NB4 (cell line): ENCODE measurements at regions not wholly inside any gene's neighbourhood (a gene's known extent, or its start where the extent isn't known, plus 50 kb on each side); places are given as distances from the start of the nearest gene placed in this dataset.

Experiments used
- DNase-seq: peaks from one replicate; pipeline ENCODE4 v3.0.0; 2010; ENCODE audit warnings: low read depth
- H3K4me3 ChIP-seq: one replicate; pipeline ENCODE4 v1.5.1; 2011; ENCODE audit warnings: mild to moderate bottlenecking, low read depth, low read length, moderate library complexity
- MYC ChIP-seq: IDR thresholded peaks from 2 replicates; pipeline ENCODE4 v1.6.1; 2011; ENCODE audit warnings: low read depth, low read length
- POLR2A ChIP-seq: IDR thresholded peaks from 2 replicates; pipeline ENCODE4 v1.6.1; 2011; ENCODE audit warnings: mild to moderate bottlenecking; ENCODE audit not compliant: insufficient read length; ENCODE audit errors: extremely low read depth
- TF ChIP-seq, protein P1 (sequence below): IDR thresholded peaks from one replicate; pipeline ENCODE4 v1.5.1; 2012; ENCODE audit warnings: low read depth, low read length
- TF ChIP-seq, protein P2 (sequence below): IDR thresholded peaks from 2 replicates; pipeline ENCODE4 v1.6.1; 2011; ENCODE audit warnings: low read depth, low read length

- DNase-seq, result no peak
- TF ChIP-seq, protein P1, sequence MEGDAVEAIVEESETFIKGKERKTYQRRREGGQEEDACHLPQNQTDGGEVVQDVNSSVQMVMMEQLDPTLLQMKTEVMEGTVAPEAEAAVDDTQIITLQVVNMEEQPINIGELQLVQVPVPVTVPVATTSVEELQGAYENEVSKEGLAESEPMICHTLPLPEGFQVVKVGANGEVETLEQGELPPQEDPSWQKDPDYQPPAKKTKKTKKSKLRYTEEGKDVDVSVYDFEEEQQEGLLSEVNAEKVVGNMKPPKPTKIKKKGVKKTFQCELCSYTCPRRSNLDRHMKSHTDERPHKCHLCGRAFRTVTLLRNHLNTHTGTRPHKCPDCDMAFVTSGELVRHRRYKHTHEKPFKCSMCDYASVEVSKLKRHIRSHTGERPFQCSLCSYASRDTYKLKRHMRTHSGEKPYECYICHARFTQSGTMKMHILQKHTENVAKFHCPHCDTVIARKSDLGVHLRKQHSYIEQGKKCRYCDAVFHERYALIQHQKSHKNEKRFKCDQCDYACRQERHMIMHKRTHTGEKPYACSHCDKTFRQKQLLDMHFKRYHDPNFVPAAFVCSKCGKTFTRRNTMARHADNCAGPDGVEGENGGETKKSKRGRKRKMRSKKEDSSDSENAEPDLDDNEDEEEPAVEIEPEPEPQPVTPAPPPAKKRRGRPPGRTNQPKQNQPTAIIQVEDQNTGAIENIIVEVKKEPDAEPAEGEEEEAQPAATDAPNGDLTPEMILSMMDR, result no peak
- TF ChIP-seq POLR2A (no peak), MYC (no peak)
- TF ChIP-seq, protein P2, sequence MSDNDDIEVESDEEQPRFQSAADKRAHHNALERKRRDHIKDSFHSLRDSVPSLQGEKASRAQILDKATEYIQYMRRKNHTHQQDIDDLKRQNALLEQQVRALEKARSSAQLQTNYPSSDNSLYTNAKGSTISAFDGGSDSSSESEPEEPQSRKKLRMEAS, result no peak
- H3K4me3 ChIP-seq, result no peak overlapping the region
Measured at GRCh38 chr1:188062456-188062855, 1233.7 kb downstream of the PLA2G4A start.

- no peak for DNase-seq
Measured at GRCh38 chr1:188065917-188066316, 1237.2 kb downstream of the PLA2G4A start.

GRCh38 chr1:188070848-188071247, 1242.1 kb downstream of the PLA2G4A start:
- H3K4me3 ChIP-seq, result no peak overlapping the region
- TF ChIP-seq MYC, result no peak
- no peak for DNase-seq

More at GRCh38 chr1:188065917-188066316, 1237.2 kb downstream of the PLA2G4A start:
- TF ChIP-seq, protein P1, result no peak
- TF ChIP-seq, protein P2, result no peak
- no peak for TF ChIP-seq MYC
- TF ChIP-seq POLR2A, result no peak
- no peak overlapping the region for H3K4me3 ChIP-seq

- TF ChIP-seq, protein P1, result no peak
- TF ChIP-seq POLR2A, result no peak
- TF ChIP-seq, protein P2, result no peak
- TF ChIP-seq MYC, result no peak
- no peak overlapping the region for H3K4me3 ChIP-seq
- no peak for DNase-seq
Measured at GRCh38 chr1:188089015-188089414, 1260.3 kb downstream of the PLA2G4A start.

DNA sequence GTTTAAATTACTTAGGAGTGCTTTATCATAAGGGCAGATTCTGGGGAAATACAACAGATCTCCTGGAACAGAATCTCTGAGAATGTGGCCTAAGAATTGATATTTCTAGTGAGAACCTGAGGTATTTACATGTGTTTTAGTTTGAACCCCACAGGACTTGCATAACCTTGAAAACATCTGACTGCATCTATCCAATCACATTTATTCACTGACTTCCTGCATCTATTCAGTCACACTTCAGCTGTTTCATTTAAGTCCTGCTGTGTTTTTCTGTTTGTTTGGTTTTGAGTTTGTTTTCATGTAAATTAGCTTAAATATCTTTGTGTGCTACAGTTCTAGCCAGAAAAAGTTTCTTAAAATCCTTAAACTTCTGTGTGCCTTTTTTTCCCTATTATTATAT, 1260.7 kb downstream of the PLA2G4A start:
- DNase-seq, result no peak
- H3K4me3 ChIP-seq, result no peak overlapping the region
- TF ChIP-seq, protein P1, result no peak
- no peak for TF ChIP-seq POLR2A
- TF ChIP-seq, protein P2, result no peak
- no peak for TF ChIP-seq MYC

DNA sequence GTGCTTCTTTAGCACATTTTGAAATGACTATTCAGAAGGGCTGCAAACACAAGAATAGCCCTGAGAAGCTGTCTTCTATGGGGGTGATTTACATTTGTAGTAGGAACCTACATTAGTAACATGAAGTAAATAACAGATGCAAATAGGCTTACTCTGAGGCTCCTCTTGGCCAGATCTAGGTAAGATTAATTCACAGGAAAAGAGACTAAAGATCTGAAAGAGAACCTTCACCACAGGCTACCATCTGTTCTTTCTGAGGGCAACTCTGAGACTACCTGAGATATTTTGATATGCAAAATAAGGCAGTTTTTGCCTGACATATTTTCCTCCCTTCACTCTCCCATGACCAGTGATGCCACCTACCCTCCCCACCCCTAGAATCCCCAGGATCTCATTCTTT, 1267.8 kb downstream of the PLA2G4A start:
- no peak overlapping the region for H3K4me3 ChIP-seq
- TF ChIP-seq, protein P1, result no peak
- no peak for TF ChIP-seq MYC
- no peak for TF ChIP-seq POLR2A
- TF ChIP-seq, protein P2, result no peak
- no peak for DNase-seq
